H1 (cell line): ENCODE measurements at regions not wholly inside any gene's neighbourhood (a gene's known extent, or its start where the extent isn't known, plus 50 kb on each side); places are given as distances from the start of the nearest gene placed in this dataset.

ENCODE experiments used
- CHD2 ChIP-seq: IDR thresholded peaks from 2 replicates; pipeline ENCODE4 v1.6.1; 2012; ENCODE audit warnings: low read length, improper control_type of control experiment
- CHD7 ChIP-seq: fragments of 300-600 bp; sonication (generic); IDR thresholded peaks from 2 replicates; pipeline ENCODE4 v1.7.1; 2012; ENCODE audit warnings: low read length, moderate library complexity, mild to moderate bottlenecking, inconsistent platforms; ENCODE audit not compliant: insufficient replicate concordance
- GTF2F1 ChIP-seq: IDR thresholded peaks from 2 replicates; pipeline ENCODE4 v1.6.1; 2012; ENCODE audit warnings: low read depth, low read length, improper control_type of control experiment, borderline replicate concordance
- JUN ChIP-seq: IDR thresholded peaks from 2 replicates; pipeline ENCODE4 v1.6.1; 2011; ENCODE audit warnings: low read depth, mild to moderate bottlenecking, improper control_type of control experiment, low read length
- POLR2A ChIP-seq, 2 experiments: IDR thresholded peaks; 1 replicate in 1 of 2; 2 replicates in 1 of 2; pipeline ENCODE4 v1.6.1; 2011; ENCODE audit warnings: low read depth in 2 of 2, low read length in 2 of 2, mild to moderate bottlenecking in 2 of 2; ENCODE audit errors: control extremely low read depth in 1 of 2
- RAD21 ChIP-seq, 2 experiments: IDR thresholded peaks in 1 of 2; conservative IDR thresholded peaks in 1 of 2; 2 replicates each; pipeline ENCODE4 v1.6.1; 2011; ENCODE audit warnings: low read depth in 2 of 2, low read length in 2 of 2, improper control_type of control experiment in 1 of 2, inconsistent platforms in 1 of 2, mild to moderate bottlenecking in 1 of 2, moderate library complexity in 1 of 2
- RXRA ChIP-seq: IDR thresholded peaks from 2 replicates; pipeline ENCODE4 v1.6.1; 2011; ENCODE audit warnings: low read depth, mild to moderate bottlenecking, low read length, moderate library complexity; ENCODE audit not compliant: insufficient read depth
- TF ChIP-seq, protein P1 (sequence below), 3 experiments: IDR thresholded peaks; 1 replicate in 2 of 3; 2 replicates in 1 of 3; pipeline versions ENCODE4 v1.5.1 to v1.6.1; 2011; ENCODE audit warnings: low read length in 3 of 3, mild to moderate bottlenecking in 3 of 3, inconsistent platforms in 2 of 3, low read depth in 1 of 3, moderate library complexity in 1 of 3; ENCODE audit not compliant: insufficient read depth in 1 of 3; ENCODE audit errors: control extremely low read depth in 1 of 3

- no peak for TF ChIP-seq CHD2
- TF ChIP-seq, protein P1, sequence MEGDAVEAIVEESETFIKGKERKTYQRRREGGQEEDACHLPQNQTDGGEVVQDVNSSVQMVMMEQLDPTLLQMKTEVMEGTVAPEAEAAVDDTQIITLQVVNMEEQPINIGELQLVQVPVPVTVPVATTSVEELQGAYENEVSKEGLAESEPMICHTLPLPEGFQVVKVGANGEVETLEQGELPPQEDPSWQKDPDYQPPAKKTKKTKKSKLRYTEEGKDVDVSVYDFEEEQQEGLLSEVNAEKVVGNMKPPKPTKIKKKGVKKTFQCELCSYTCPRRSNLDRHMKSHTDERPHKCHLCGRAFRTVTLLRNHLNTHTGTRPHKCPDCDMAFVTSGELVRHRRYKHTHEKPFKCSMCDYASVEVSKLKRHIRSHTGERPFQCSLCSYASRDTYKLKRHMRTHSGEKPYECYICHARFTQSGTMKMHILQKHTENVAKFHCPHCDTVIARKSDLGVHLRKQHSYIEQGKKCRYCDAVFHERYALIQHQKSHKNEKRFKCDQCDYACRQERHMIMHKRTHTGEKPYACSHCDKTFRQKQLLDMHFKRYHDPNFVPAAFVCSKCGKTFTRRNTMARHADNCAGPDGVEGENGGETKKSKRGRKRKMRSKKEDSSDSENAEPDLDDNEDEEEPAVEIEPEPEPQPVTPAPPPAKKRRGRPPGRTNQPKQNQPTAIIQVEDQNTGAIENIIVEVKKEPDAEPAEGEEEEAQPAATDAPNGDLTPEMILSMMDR (IDR thresholded peaks at IDR 0.05; ENCODE audit: control extremely low read depth in 1 of 3, insufficient read depth in 1 of 3, low read depth in 1 of 3, low read length in 3 of 3), result no peak
- no peak for TF ChIP-seq CHD7
- TF ChIP-seq GTF2F1, result no peak
- no peak for TF ChIP-seq RAD21 (IDR thresholded peaks at IDR 0.05 in 1 of 2, conservative IDR thresholded peaks at IDR 0.05 in 1 of 2; ENCODE audit: low read depth in 2 of 2, low read length in 2 of 2)
- no peak for TF ChIP-seq POLR2A (IDR thresholded peaks at IDR 0.05; ENCODE audit: control extremely low read depth in 1 of 2, low read depth in 2 of 2, low read length in 2 of 2)
- TF ChIP-seq JUN, result no peak
- no peak for TF ChIP-seq RXRA
Measured at GRCh38 chr14:66135831-66136230, 350.3 kb upstream of the CCDC196 start.
